ENCODE measurements at regions not wholly inside any gene's neighbourhood (a gene's known extent, or its start where the extent isn't known, plus 50 kb on each side); places are given as distances from the start of the nearest gene placed in this dataset.

DNA sequence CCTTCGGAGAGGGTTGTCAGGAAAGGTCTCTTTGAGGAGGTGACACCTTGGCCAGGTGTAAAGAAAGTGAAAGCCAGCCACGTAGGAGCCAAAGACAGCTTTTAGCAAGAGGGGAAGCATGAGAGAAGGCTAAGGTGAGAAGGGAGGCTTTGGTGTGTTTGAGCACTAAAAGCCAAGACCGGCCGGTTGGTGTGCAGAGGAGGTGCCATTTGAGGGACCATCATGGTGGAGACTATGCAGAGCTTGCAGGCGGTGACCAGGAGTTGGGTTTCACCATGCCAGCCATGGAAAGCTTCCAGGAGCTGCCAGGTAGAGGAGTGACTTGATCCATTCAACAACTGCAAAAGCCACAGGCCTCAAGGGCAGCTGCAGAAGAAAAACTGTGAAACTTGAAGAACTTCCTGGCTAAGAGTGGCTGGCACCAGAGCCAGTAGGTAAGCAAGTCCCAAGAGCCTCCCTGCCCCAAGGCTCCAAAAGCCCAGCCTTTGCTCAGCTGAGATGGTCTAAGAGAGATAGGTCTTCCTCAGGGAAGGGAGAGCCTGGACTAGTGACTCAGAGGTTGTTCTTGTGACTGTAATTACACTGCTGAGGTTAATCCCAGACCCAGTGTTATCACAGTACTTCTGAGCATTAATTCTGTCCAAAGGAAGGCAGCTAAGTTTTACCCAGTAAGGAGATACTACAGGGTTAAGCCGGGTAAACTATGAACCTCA is 319.0 kb downstream of the BCL11A start:
- TF ChIP-seq, protein P1, sequence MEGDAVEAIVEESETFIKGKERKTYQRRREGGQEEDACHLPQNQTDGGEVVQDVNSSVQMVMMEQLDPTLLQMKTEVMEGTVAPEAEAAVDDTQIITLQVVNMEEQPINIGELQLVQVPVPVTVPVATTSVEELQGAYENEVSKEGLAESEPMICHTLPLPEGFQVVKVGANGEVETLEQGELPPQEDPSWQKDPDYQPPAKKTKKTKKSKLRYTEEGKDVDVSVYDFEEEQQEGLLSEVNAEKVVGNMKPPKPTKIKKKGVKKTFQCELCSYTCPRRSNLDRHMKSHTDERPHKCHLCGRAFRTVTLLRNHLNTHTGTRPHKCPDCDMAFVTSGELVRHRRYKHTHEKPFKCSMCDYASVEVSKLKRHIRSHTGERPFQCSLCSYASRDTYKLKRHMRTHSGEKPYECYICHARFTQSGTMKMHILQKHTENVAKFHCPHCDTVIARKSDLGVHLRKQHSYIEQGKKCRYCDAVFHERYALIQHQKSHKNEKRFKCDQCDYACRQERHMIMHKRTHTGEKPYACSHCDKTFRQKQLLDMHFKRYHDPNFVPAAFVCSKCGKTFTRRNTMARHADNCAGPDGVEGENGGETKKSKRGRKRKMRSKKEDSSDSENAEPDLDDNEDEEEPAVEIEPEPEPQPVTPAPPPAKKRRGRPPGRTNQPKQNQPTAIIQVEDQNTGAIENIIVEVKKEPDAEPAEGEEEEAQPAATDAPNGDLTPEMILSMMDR (IDR thresholded peaks at IDR 0.05; ENCODE audit: insufficient read depth, low read length, poor library complexity, severe bottlenecking), result no peak
- no peak for TF ChIP-seq EZH2phosphoT487 (conservative IDR thresholded peaks at IDR 0.05; ENCODE audit: low read length)
